HG02798 (cell line): ENCODE measurements at regions not wholly inside any gene's neighbourhood (a gene's known extent, or its start where the extent isn't known, plus 50 kb on each side); places are given as distances from the start of the nearest gene placed in this dataset.
A peak's percentile ranks its signal among the peaks of the same experiment; 100 is the strongest.

Experiments used
- ATAC-seq: cut with Tn5 transposase; IDR thresholded peaks from one replicate; pipeline ENCODE4 v1.9.1; 2021; ENCODE audit warnings: mild to moderate bottlenecking; ENCODE audit not compliant: unreplicated experiment, poor library complexity

GRCh38 chr6:91782802-91783201, 1195.9 kb upstream of the MAP3K7 start:
- no peak for ATAC-seq

GRCh38 chr6:91781946-91782345, 1195.1 kb upstream of the MAP3K7 start:
- no peak for ATAC-seq

GRCh38 chr6:91780270-91780669, 1193.4 kb upstream of the MAP3K7 start:
- no peak for ATAC-seq

- ATAC-seq = no peak
Observed at GRCh38 chr6:91761621-91762020, 1174.7 kb upstream of the MAP3K7 start.

- no peak for ATAC-seq
Observed at GRCh38 chr6:91754691-91755090, 1167.8 kb upstream of the MAP3K7 start.

- no peak for ATAC-seq
Observed at GRCh38 chr6:91751526-91751925, 1164.7 kb upstream of the MAP3K7 start.

- no peak for ATAC-seq
Observed at GRCh38 chr6:91744566-91744965, 1157.7 kb upstream of the MAP3K7 start.

- no peak for ATAC-seq
Observed at GRCh38 chr6:91743756-91744155, 1156.9 kb upstream of the MAP3K7 start.

GRCh38 chr6:91731939-91732338, 1145.1 kb upstream of the MAP3K7 start:
- ATAC-seq = no peak

- ATAC-seq = no peak
Observed at GRCh38 chr6:91730710-91731109, 1143.8 kb upstream of the MAP3K7 start.

- no peak for ATAC-seq
Observed at GRCh38 chr6:91720324-91720723, 1133.5 kb upstream of the MAP3K7 start.

GRCh38 chr6:91719414-91719813, 1132.5 kb upstream of the MAP3K7 start:
- no peak for ATAC-seq

- ATAC-seq = peak; percentile 64
Observed at GRCh38 chr6:91718198-91718597, 1131.3 kb upstream of the MAP3K7 start.

GRCh38 chr6:91717094-91717493, 1130.2 kb upstream of the MAP3K7 start:
- ATAC-seq = no peak

GRCh38 chr6:91716361-91716760, 1129.5 kb upstream of the MAP3K7 start:
- no peak for ATAC-seq

- no peak for ATAC-seq
Observed at GRCh38 chr6:91715171-91715805, 1128.4 kb upstream of the MAP3K7 start.

GRCh38 chr6:91713911-91714310, 1127.0 kb upstream of the MAP3K7 start:
- ATAC-seq = no peak

GRCh38 chr6:91711518-91711917, 1124.6 kb upstream of the MAP3K7 start:
- ATAC-seq = no peak

- no peak for ATAC-seq
Observed at GRCh38 chr6:91710342-91710741, 1123.5 kb upstream of the MAP3K7 start.

GRCh38 chr6:91708534-91708933, 1121.7 kb upstream of the MAP3K7 start:
- ATAC-seq = no peak

GRCh38 chr6:91705646-91706045, 1118.8 kb upstream of the MAP3K7 start:
- ATAC-seq = no peak

- ATAC-seq = no peak
Observed at GRCh38 chr6:91704531-91704930, 1117.7 kb upstream of the MAP3K7 start.
